Activated CD4-positive, alpha-beta T cell treated with anti-CD3 and anti-CD28 coated beads, Interleukin-2, amount 50 U/mL, for 24 hours (primary cell): ENCODE measurements at regions not wholly inside any gene's neighbourhood (a gene's known extent, or its start where the extent isn't known, plus 50 kb on each side); places are given as distances from the start of the nearest gene placed in this dataset.
"Not testable (repeated sequence)": the region's sequence is repeated elsewhere in the genome, so short reads cannot be mapped to it uniquely, and the experiment has no call there.

ENCODE experiments used
- DNase-seq, 2 donors: peaks; one replicate each; pipeline ENCODE4 v3.0.0-alpha.2; 2020; ENCODE audit warnings: low read depth in 1 of 2, low spot score in 1 of 2

DNA sequence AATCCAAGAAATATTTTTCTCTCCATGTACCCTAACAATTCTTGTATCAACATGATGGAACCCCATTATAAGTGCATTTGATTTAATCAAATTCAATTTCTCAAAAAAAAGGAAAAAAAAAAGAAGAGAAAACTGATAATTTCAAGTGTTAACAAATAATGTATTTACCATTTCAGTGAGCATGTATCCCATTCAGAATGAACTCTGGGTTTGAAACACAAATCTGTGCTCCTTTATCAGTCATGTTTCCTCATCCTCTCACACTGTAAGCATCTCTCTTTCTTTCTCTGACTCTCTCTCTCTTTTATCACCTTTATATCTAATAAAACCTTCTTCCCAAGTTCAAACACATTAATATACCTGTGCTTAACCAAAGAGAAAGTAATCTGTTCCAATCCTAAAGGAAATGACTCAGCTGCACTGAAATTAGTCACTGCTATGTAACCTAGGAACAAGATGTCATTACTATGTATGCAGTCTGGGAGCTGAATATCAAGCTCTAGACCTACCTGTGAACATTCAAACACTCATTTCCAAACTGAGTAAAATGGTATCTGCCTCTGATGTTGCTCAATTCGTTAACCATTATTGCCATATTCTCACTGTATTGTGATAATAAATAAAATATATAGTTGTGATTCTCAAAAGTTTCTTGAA lies 135.0 kb upstream of the LRIG3 start:
- no peak for DNase-seq

DNA sequence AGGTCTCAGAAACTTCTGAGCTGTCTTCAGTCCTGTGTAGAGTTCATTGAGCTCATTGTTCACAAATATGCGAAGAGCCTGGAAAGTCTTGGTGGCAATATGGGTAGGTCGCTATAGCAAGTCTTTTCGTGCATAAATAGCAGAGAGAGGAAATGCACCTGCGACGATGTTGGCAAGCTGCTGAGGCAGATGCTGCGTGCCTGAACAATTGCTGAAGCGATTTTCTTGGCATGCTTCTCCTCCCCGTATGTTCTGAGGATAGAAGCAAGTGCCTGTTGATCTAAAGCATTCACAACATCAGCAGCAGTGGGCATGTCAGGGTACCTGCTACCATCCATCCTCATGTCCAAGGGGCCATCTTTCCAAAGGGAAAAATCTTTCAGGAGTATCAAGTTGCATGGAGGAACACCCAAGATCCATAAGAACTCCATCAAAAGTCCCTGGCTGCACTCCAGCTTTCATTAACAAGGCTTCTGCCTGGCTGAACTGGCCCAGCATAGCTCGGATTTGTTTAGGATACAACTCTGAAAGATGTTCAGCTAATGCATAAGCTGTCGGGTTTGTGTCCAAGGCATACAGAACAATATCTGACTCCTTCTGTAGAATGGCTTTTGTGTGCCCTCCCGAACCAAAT lies 133.1 kb upstream of the LRIG3 start:
- not testable (repeated sequence) for DNase-seq

DNA sequence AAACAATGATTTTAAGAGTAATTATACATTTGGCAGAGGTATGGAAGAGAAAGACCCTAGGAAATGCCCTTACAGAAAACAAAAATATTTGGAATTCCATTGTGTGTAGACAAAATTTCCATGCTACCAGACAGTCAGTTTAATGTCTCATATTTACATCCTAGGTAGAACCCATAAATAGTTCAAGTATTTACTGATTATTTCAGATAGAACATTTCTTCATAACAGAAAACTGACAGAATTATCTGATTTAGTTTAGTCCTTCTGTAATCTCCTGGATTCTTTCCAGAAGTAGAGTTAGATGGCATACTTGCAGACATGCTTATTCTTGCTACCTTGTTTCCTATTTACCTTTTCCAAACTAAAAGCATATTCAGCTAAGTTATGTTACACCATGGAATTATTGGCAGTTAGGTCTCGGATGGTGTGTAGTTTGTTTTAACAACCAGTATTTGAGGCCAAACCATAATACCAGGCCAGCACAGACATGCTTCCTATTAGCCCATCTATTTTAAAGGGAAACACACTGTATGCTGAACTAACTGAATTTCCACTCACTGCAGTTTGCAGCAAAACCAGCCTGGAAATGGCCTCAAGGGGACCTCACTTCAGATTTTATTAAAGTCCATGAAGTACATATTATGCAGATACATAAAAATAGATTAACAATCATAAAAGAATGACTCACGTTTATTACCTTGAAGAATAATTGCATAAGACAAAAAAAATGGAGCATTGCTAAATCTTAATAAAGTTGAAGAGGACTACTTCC lies 126.6 kb upstream of the LRIG3 start:
- no peak for DNase-seq

DNA sequence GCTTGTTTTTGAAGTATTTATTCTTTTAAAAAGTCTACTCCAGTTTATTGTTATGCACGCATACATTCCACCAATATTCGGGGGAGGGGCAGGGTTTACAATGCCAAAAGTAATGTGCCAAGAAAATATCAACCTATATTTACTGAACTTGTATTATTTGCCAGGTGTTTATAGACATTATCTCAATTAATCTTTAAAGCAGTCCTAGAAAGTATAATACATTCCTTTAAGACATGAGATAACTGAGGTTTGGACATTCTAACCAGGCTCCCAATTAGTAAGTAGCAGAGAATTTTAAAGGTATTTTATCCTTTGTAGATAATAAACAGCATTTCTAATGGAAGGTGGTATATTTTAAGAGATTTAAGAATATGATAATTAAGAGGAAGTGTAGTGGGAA lies 124.5 kb upstream of the LRIG3 start:
- no peak for DNase-seq

DNA sequence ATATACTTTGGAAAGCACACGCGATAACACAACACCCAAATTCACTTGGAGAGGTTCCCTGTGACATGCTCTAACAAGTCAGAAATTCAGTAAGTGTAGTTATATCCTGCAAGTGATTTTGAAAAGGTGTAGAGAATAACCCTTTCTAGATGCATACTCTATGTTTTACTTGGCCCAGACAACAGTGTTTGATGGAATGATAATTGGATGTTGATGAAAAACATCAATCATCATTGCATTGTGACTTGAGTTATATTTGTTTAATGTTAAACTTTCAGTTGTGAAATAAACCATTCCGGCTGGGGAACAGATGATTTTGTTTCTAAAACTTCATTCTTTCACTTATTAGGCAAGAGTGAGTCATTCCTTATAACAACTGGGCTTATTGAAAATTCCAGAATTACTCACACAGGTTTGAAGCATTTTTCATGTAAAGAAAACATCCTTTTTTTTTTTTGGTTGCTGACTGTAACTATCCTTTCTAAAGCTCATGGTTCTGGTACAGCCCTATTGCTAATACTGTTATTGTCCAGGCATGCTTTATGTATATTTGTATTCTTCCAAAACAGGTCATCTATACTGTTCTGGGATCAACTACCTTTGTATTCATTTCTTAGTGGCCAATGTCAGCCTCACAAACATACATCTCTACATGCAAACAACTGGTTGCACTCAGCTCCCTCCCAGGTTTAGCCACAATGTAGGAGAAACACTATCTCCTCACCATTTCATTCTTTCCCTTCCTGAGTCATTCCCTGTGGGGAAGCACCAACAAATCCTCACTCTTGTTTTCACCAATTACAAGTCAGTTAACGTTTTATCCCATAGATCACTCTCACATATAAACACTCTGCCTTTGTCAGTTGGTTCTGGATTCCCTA lies 121.2 kb upstream of the LRIG3 start:
- DNase-seq: no peak

DNA sequence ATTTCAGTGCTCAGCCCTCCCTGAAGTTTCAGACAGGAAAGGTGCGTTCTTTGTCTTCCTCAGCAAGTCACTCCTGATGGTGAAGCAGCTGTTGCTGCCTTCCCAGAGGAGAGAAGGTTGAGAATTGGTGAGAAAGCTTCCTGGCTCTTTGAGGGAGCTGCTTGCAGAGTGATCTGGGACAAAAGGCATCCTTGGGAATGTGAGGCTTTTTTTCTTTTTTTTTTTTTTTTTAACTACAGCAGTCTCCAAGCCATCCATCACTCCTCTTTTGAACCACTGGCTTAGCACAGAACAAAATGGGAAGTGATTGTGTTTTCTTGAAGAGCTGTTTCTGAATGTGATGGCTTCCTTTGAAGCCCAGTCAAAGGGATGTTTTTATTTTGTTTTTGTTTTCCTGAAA lies 120.4 kb upstream of the LRIG3 start:
- DNase-seq: no peak

DNA sequence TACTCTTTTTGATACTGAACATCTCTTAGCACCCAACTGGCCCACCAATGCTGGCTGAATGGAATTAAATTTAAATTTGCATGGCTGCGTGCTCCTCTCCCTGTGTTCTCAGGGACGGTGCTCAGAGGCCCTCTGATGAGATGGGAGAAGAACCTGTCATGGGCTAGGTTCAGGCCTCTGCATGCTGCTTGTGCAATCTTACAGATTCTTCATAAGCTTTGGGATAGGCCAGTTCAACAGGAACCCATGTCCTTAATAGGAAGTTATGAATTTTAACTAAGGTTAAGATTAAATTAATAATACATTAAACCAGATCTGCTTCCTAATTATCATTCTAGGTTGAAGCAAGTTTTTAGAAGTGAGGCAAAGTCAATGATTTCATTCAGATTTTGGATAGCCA lies 119.7 kb upstream of the LRIG3 start:
- DNase-seq: no peak

DNA sequence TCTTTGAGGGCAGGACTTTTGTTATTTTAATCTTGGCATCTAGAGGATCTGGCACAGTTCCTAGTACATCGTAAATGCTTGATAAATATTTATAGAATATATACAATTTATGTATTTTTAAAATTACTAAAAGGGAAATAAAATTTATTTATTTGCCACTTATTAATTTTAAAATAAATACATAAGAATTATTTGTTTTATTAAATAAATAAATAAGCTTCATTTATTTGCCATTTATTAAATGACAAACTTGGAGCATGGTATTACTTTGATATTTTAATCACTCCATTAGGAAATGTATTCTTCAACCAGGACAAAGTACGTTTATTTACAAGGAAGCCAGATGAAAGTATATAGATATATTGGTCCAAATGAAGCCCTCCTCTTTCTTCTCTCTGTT lies 118.7 kb upstream of the LRIG3 start:
- DNase-seq: no peak

DNA sequence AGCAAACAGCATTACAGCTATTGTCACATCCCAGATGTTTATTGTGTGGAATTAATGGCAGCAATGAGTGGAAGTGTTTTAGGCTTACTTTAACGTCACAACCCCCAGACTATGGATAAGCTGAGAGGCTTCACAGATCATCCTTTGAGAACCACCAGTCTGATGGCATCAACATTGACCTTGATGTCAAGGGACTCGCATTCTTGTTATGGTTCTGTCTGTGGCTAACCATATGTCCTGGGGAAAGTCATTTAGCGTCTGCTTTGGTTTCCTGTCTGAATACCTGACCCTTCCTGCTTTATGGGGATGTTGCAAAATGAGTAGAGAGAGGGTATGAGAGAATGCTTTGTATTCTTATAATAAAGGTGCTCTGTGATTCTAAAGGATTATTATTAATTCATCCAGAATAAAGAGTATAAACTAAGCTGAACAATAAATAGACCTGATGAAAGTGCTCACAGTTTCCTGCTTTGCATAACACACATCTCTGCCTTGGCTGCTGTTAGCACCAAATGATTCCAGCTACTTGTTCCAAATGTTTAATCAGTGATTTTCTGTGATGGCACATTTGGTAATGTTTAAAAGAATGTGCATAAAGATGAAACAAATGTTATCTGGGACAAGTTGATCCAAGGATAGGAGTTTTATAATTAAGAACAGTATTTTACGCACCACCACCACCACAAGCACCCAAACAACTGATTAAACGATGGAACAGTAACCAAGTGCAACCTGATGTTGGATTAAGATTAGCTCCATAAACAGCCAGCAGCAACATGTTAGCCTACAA lies 116.9 kb upstream of the LRIG3 start:
- no peak for DNase-seq

DNA sequence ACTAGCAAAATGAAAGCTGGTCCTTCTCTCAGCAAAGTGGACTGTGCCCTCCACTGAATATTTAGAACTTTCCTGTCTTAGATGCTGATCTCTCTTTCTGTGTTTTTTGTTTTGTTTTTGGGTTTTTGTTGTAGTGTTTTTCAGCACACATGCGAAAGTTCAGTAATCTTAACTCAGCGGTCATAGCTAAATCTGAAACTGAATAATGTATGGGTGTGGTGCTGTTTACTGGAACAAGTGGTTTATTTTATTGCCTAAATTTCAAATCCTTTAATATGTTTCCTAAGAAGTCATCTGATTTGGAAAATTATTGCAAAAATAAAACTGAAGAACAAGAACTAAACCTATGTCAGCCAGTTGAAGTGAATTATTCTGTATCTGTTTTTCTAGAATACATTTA lies 116.0 kb upstream of the LRIG3 start:
- DNase-seq: no peak

DNA sequence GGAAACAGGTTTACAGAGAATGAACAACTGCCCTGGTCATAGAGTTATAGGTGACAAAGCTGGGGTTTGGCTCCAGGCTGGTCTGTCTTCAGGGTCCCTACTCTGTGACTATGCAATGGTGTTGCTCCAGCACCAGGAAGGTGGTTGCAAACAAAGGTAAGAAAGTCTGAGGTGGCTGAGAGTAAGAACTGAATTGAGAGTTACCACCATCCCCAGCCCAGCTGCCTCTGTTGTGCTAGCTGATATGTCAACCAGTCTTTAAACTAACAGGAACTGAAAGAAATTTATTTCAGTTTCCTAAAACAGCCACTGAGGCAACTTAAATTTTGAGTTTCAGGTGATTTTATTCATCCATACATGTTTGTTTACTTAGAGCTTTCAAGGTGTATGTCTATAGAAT lies 111.0 kb upstream of the LRIG3 start:
- DNase-seq: no peak

DNA sequence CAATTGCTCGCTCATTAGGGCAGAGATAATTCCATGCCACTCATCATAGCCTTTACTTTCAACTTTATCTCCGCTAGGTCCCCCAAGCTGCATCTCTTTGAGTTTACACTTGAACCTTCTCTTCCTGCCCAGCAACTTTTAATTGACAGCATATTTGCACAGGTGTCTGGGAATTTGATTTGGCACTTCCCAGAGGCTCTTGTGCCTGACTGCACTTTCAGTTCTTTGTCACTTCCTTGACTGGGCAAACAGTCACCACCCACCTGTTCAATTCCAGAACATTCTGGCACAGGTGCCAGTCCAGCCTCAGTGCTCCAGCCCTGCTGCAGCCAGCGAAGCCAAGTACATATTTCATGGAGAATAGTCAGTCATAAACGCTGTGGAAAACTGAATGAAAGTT lies 110.1 kb upstream of the LRIG3 start:
- no peak for DNase-seq

DNA sequence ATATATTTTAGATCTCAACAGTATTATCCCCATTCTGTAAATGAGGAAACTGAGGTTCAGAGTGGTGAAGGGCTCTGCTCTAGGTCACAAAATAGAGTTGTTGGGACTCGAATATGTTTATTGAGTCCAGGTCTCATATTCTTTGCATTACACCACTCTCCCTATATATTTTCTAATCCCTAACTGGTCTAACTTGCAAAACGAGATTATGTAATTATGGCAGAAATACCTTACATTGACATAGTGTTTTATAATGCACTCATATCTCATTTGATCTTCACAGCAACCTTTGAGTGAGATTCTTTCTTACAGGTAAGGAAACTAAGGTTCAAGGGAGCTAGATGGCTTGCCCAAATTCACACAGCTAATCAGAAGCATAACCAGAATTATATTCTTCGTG lies 106.9 kb upstream of the LRIG3 start:
- DNase-seq: no peak

DNA sequence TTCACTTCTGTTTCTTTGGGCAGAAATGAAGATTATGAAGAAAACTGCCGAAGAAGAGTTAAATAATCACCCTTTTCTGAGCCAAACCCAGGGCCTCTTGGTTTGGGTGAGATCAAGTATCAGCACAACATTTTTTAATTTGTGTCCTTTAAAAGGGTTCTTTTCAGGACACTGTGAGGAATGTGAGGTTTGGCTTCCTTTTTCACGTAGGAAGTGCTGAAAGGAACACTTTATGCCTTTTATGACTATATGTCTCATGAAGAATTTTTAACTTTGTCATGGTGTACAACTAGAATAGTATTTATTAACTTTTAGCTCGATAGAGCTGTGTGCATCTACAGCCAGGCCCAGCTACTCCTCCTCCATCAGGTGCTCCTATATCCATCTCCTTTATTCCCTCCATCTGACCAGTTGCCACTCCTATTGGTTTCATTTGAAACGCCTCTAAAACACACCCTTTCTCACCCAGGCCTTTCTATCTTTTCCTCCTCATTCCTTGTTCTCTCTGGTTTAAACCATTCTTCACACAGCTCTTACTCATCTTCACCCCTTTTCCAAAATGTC lies 103.6 kb upstream of the LRIG3 start:
- DNase-seq: no peak

DNA sequence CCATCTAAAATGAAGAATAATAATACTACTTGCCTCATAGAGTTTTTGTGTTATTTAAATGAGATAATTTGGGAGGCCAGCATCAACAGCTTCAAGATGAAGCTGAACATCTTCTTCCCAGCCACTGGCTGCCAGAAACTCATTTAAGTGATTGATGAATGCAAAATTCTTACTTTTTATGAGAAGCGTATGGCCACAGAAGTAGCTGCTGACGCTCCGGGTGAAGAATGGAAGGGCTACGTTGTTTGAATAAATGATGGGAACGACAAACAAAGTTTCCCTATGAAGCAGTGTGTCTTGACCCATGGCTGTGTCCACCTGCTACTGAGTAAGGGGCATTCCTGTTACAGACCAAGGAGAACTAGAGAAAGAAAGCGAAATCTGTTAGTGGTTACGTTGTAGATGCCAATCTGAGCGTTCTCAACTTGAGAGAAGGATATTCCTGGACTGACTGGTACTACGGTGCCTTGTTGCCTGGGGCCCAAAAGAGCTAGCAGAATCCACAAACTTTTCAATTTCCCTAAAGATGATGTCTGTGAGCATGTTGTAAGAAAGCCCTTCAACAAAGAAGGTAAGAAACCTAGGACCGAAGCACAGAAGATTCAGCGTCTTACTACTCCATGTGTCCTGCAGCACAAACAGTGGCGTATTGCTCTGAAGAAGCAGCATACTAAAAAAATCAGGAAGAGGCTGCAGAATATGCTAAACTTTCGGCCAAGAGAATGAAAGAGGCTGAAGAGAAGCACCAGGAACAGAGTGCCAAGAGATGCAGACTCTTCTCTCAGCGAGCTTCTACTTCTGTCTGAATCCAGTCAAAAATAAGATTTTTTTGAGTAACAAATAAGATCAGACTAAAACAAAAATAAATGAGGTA lies 100.0 kb upstream of the LRIG3 start:
- DNase-seq: no peak

DNA sequence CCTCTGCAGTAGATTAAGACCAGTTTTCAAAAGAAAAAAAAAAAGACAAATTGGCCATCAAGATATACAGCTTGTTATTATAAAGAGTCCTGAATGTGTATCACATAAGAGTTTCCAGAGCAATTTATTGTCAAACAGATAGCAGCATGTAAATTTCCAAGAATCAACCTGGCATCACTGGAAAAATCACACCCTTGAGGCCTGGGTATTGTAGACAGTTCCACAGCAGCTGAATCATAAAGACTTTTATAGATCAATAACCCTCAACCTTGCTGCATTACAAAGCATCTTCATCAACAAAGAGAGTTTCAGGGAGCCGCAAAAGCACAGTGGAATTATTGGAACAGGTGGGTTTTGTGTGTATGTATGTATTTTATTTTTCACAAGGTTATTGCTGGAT lies 94.6 kb upstream of the LRIG3 start:
- no peak for DNase-seq

DNA sequence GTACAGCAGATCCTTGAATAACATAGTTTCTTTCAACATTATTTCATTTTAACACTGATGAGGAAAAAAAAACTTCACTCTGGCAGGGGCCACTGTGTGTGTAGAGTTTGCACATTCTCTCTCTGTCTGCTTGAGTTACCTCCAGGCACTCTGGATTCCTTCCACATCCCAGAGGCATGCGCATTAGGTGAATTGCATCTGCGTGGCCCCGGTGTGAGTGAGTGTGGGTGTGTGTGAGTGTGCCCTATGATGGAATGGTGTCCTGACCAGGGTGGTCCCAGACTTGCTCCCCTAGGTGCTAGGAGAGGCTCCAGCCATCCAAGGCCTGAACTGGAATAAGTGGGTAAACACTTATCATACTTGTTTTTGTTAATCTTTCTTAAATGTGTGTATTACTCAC lies 90.6 kb upstream of the LRIG3 start:
- DNase-seq: no peak

DNA sequence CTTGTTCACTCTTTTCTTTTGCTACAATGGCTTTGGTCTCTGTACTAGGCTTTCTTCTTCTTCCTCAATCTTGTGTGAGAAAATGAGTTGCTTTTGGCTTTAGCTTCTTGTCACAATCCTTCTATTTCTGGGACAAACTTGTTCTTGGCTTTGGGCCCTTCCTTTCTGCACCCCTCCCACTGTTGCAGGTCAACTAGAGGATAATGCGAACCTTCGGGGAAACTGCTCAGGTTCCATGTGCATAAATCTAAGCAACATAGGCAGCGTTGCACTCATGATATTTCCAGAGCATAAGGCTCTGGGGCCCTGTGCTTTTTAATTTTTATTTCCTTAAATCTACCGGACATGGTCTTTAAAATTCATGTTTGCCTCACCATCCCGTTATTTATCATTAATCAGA lies 89.8 kb upstream of the LRIG3 start:
- no peak for DNase-seq

DNA sequence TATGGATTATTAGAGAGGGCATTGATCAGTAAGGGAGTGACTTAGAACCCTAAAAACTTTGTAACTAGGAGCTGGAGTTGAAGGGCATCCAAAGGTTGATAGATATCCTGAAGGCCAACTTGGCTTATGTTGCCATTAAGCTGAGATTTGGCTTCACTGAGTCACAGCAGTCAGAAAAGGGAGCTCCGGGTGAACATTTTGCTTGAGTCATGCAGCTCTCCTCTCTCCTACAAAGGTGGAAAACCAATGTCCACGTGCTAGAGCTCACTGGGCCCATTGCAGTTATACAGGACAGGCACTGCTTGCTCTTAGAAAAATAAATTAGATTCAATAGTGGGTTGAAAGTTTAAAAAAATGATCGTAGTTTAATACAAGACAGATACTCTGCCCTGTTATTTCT lies 87.3 kb upstream of the LRIG3 start:
- no peak for DNase-seq
